NCI-H2227 (cell line): ENCODE measurements at regions not wholly inside any gene's neighbourhood (a gene's known extent, or its start where the extent isn't known, plus 50 kb on each side); places are given as distances from the start of the nearest gene placed in this dataset.
"Not testable (repeated sequence)": the region's sequence is repeated elsewhere in the genome, so short reads cannot be mapped to it uniquely, and the experiment has no call there.

Experiments
- DNase-seq: peaks from one replicate; lab custom pipeline; 2025; ENCODE audit not compliant: unreplicated experiment; lab: John Stamatoyannopoulos, UW

- no peak for DNase-seq
Observed at GRCh38 chr17:77608431-77608830, 350.1 kb upstream of the TNRC6C start.

- no peak for DNase-seq
Observed at GRCh38 chr17:77609553-77610517, 348.7 kb upstream of the TNRC6C start.

- DNase-seq: no peak
Observed at GRCh38 chr17:77610518-77610893, 348.0 kb upstream of the TNRC6C start.

- no peak for DNase-seq
Observed at GRCh38 chr17:77610972-77611521, 347.5 kb upstream of the TNRC6C start.

DNA sequence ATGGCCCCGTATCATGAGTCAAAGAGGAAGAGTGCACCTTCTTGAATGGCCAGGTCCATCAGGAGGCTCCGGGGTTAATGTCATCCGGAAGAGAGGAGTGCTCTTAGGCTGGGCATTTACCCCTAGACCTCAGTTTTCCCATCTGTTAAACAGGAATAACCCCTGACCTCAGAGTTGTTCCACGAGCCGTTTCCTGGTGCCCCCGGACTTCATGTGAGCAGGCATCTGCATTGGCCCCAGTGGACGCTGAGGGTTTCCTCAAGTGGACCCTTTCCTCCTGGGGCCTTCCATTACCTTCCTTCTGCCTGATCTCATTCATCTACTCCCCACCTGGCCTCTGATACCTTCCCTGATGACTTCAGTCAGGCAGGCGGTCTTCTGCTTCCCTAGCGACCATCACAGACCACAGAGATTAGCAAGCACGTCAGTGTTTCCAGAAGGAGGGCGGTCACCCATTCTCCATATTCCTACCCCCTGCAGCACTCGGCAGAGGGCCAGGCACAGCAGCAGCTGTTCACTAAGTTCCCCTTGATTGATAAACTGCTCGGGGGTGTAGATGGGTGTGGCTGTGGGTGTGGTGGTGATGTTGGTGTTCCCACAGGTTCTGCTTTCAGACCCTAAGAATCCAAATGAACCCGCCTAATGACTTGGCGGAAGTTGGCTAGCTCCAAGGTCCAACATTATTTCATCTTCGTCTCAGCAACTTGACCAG is 346.6 kb upstream of the TNRC6C start:
- no peak for DNase-seq

DNA sequence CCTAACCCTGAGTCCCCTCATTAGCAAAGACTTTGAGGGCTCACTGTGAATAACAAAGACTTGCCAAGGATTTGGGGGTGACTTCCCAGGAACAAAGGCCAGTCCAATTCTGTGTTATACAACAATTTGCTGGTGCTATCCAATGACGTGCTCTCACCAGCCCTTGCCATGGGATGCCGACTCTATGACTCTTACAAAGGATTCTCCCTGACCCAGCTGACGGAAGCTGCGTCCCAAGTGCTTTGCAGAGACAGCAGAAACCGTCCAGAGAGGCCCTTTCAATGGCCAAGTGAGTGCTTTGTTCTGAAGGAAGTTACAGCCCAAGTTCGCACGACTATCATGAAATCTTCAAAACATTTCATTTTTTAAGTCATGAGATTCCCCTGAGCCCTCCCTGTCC is 345.3 kb upstream of the TNRC6C start:
- DNase-seq: no peak

DNA sequence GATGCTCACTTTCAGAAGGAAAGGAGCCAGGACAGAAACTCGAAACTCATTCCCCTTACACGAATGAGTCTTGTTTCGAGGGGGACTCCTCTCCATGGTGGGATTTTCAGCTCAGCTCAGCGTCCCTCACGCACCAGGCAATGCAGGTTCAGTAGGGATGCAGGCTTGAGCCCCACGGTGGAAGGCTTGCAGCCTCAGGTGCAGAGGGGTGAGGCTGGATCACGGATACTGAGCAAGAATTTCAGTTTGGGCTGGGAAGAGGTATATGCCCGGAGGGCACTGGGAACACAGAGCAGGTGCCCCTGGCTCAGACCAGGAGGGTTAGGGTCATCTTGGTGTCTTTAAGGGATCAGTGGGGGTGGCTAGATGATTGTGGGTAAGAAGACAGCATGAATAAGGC is 344.9 kb upstream of the TNRC6C start:
- no peak for DNase-seq

DNA sequence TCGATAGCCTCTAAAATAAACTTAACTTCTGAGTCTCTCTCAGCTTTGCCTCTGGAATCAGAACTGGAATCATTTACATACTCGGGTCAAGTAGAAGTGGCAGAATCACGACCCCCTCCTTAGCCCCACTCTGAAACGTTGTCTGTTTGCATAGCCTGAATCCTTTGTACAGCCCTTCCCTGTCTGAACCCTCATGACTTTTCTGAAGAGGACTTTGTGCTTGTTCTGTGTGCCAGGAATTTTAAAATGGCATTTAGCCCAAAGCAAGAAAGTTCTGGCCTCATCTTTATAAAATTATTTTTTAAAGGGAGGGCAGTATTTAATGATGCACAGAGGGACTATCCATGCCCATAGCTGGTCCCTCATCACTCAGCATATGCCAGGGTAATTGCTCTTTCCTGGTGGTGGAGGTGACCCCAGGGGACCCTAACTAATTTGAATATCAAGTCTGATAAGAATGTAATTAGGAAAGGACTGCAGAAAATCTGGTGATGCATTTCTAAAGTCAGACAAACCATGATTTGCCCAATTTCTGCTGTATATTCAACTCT is 342.7 kb upstream of the TNRC6C start:
- no peak for DNase-seq

- DNase-seq: no peak
Observed at GRCh38 chr17:77616254-77616731, 342.2 kb upstream of the TNRC6C start.

DNA sequence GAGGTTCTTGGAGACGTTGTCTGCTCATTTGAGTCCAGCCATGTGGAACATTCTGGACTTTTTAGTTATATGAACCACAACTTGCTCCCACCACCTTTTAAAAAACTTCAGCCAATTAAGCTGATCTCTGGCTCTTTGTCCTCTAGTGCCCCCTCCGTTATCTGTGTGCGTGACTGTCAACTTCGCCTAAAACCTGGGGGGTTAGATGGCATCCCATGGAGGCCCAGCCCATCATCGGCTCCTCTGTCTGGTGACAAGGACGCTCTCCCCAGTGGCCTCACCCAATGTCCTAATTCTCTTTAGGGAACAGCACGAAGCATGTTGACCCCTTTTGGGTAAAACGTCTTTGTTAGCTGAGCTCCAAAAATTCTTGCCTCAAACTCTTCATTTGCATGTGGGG is 341.0 kb upstream of the TNRC6C start:
- no peak for DNase-seq

- no peak for DNase-seq
Observed at GRCh38 chr17:77618173-77618572, 340.3 kb upstream of the TNRC6C start.

- no peak for DNase-seq
Observed at GRCh38 chr17:77618731-77619130, 339.8 kb upstream of the TNRC6C start.

DNA sequence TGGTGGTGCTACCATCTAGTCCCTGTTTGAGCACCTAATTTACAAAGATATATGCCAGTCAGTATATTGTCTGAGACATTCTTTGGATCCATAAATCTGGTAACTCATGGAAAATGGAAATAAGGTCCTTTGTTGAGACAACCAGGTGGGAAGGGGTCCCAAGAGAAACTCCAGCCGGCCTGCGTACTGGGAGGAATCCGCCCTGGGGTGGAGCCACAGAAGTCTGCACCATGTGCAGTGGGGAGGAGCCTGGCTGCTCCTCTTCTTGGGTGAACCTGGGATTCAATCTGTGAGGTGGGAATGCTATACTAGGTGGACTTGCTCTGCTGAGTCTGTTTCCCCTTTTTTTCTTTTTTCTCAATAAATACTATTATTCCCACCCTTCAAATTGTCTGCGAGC is 339.2 kb upstream of the TNRC6C start:
- no peak for DNase-seq

GRCh38 chr17:77619851-77620250 is 338.7 kb upstream of the TNRC6C start:
- no peak for DNase-seq

GRCh38 chr17:77620282-77620681 is 338.2 kb upstream of the TNRC6C start:
- DNase-seq: no peak

GRCh38 chr17:77622084-77622483 is 336.4 kb upstream of the TNRC6C start:
- DNase-seq: not testable (repeated sequence)

- DNase-seq: no peak
Observed at GRCh38 chr17:77622647-77623046, 335.9 kb upstream of the TNRC6C start.

DNA sequence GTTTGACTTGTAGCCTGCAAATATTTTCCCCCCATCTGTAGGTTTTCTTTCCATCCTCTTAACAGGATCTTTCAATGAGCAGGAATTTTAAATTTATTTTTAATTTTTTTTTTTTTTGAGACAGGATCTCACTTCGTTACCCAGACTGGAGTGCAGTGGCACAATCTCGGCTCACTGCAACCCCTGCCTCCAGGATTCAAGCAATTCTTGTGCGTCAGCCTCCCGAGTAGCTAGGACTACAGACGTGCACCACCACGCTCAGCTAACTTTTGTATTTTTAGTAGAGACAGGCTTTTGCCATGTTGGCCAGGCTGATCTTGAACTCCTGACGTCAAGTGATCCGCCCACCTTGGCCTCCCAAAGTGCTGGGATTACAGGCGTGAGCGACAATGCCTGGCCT is 335.2 kb upstream of the TNRC6C start:
- not testable (repeated sequence) for DNase-seq

GRCh38 chr17:77628035-77628434 is 330.5 kb upstream of the TNRC6C start:
- no peak for DNase-seq

GRCh38 chr17:77629284-77629683 is 329.2 kb upstream of the TNRC6C start:
- not testable (repeated sequence) for DNase-seq

- DNase-seq: no peak
Observed at GRCh38 chr17:77631307-77631706, 327.2 kb upstream of the TNRC6C start.
